22Rv1 (cell line): ENCODE measurements at regions not wholly inside any gene's neighbourhood (a gene's known extent, or its start where the extent isn't known, plus 50 kb on each side); places are given as distances from the start of the nearest gene placed in this dataset.

Source experiments
- ZFX ChIP-seq: fragments of 450-650 bp; IDR thresholded peaks from 2 replicates; pipeline ENCODE4 v1.6.1; 2017; ENCODE audit warnings: antibody characterized with exemption, borderline replicate concordance
- TF ChIP-seq, protein P1 (sequence below): fragments of 450-650 bp; IDR thresholded peaks from 2 replicates; pipeline ENCODE4 v1.5.1; 2017; ENCODE audit warnings: mild to moderate bottlenecking

DNA sequence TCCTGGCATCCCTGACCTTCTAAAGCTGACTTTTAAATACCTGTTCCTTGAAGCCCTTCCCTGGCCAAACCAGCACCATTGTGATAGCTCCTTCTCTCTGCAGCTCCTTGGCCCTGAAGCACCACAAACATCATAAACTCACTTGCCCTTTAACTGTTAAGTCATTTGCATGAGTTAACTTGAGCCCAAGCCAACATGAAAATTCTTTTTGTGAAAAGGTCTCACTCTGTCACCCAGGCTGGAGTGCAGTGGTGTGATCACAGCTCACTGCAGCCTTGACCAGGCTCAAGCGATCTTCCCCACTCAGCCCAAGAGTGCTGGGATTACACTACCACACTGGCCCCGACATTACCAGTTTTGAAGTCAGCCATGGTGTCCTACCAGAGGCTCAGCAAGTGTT lies 87.8 kb downstream of the ZIC5 start:
- TF ChIP-seq, protein P1, sequence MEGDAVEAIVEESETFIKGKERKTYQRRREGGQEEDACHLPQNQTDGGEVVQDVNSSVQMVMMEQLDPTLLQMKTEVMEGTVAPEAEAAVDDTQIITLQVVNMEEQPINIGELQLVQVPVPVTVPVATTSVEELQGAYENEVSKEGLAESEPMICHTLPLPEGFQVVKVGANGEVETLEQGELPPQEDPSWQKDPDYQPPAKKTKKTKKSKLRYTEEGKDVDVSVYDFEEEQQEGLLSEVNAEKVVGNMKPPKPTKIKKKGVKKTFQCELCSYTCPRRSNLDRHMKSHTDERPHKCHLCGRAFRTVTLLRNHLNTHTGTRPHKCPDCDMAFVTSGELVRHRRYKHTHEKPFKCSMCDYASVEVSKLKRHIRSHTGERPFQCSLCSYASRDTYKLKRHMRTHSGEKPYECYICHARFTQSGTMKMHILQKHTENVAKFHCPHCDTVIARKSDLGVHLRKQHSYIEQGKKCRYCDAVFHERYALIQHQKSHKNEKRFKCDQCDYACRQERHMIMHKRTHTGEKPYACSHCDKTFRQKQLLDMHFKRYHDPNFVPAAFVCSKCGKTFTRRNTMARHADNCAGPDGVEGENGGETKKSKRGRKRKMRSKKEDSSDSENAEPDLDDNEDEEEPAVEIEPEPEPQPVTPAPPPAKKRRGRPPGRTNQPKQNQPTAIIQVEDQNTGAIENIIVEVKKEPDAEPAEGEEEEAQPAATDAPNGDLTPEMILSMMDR = no peak
- TF ChIP-seq ZFX = no peak
